Left ventricle myocardium inferior (tissue), 1 donor: ENCODE measurements at regions not wholly inside any gene's neighbourhood (a gene's known extent, or its start where the extent isn't known, plus 50 kb on each side); places are given as distances from the start of the nearest gene placed in this dataset.

Source experiments
- DNase-seq: peaks from one replicate; pipeline ENCODE4 v3.0.0-alpha.2; 2020
- H3K27ac ChIP-seq: fragments of 200-600 bp; replicated peaks from 2 replicates; pipeline ENCODE4 v1.8.0; 2021
- H3K27me3 ChIP-seq: fragments of 200-600 bp; 2 replicates; pipeline ENCODE4 v1.8.0; 2021; ENCODE audit warnings: low read depth
- H3K36me3 ChIP-seq: fragments of 200-600 bp; 2 replicates; pipeline ENCODE4 v1.8.0; 2021
- H3K4me1 ChIP-seq: fragments of 200-600 bp; 2 replicates; pipeline ENCODE4 v1.8.0; 2021
- H3K4me3 ChIP-seq: fragments of 200-600 bp; 2 replicates; pipeline ENCODE4 v1.8.0; 2021; ENCODE audit warnings: mild to moderate bottlenecking, moderate library complexity
- H3K9me3 ChIP-seq: fragments of 200-600 bp; replicated peaks from 2 replicates; pipeline ENCODE4 v1.8.0; 2021
- CTCF ChIP-seq: fragments of 200-600 bp; IDR thresholded peaks from 2 replicates; pipeline ENCODE4 v1.8.0; 2021; ENCODE audit warnings: antibody characterized with exemption, mild to moderate bottlenecking, borderline replicate concordance
- intact Hi-C: fragments of 100-400 bp; cut with micrococcal nuclease; formaldehyde crosslinking; loops from one replicate; pipeline ENCODE4 v1.11.0; 2022
- donor health status: DM: no; HTN: yes; CAD: no; lungs with severe emphysema.

GRCh38 chr2:235146871-235147565 lies 195.2 kb downstream of the SH3BP4 start:
- no peak for TF ChIP-seq CTCF
- H3K27ac ChIP-seq, result no peak overlapping the region
- intact Hi-C loops, result no loop called here
- no peaks in the 10 kb centered on the region for H3K4me1 ChIP-seq
- no peaks in the 10 kb centered on the region for H3K36me3 ChIP-seq
- peaks cover 78% of the 10 kb centered on the region for H3K27me3 ChIP-seq
- no peak overlapping the region for H3K4me3 ChIP-seq
- no peaks in the 10 kb centered on the region for H3K9me3 ChIP-seq
- DNase-seq, result no peak

- H3K9me3 ChIP-seq, result no peaks in the 10 kb centered on the region
- H3K27ac ChIP-seq, result no peak overlapping the region
- H3K36me3 ChIP-seq, result no peaks in the 10 kb centered on the region
- peaks cover 81% of the 10 kb centered on the region for H3K27me3 ChIP-seq
- DNase-seq, result no peak
- no peak overlapping the region for H3K4me3 ChIP-seq
- no peak for TF ChIP-seq CTCF
- intact Hi-C loops, result no loop called here
- no peaks in the 10 kb centered on the region for H3K4me1 ChIP-seq
These were observed 196.7 kb downstream of the SH3BP4 start for GRCh38 chr2:235148201-235149170.

GRCh38 chr2:235149240-235149659 lies 197.4 kb downstream of the SH3BP4 start:
- no peaks in the 10 kb centered on the region for H3K36me3 ChIP-seq
- intact Hi-C loops, result no loop called here

GRCh38 chr2:235149736-235150135 lies 197.9 kb downstream of the SH3BP4 start:
- Histone ChIP-seq H3K9me3 (no peaks in the 10 kb centered on the region), H3K4me3 (no peak overlapping the region), H3K4me1 (no peaks in the 10 kb centered on the region), H3K27me3 (peaks cover 80% of the 10 kb centered on the region), H3K36me3 (no peaks in the 10 kb centered on the region), H3K27ac (no peak overlapping the region)
- no peak for TF ChIP-seq CTCF
- intact Hi-C loops, result no loop called here
- no peak for DNase-seq

More at GRCh38 chr2:235149240-235149659, 197.4 kb downstream of the SH3BP4 start:
- no peak for DNase-seq
- H3K9me3 ChIP-seq, result no peaks in the 10 kb centered on the region
- no peak overlapping the region for H3K27ac ChIP-seq
- TF ChIP-seq CTCF, result no peak
- H3K4me1 ChIP-seq, result no peaks in the 10 kb centered on the region
- peaks cover 81% of the 10 kb centered on the region for H3K27me3 ChIP-seq
- no peak overlapping the region for H3K4me3 ChIP-seq

GRCh38 chr2:235151152-235151551 lies 199.3 kb downstream of the SH3BP4 start:
- TF ChIP-seq CTCF, result no peak
- H3K9me3 ChIP-seq, result no peaks in the 10 kb centered on the region
- no peaks in the 10 kb centered on the region for H3K36me3 ChIP-seq
- no peaks in the 10 kb centered on the region for H3K4me1 ChIP-seq
- DNase-seq, result no peak
- no peak overlapping the region for H3K4me3 ChIP-seq
- peaks cover 80% of the 10 kb centered on the region for H3K27me3 ChIP-seq
- intact Hi-C loops, result no loop called here
- no peak overlapping the region for H3K27ac ChIP-seq
